ENCODE measurements at regions not wholly inside any gene's neighbourhood (a gene's known extent, or its start where the extent isn't known, plus 50 kb on each side); places are given as distances from the start of the nearest gene placed in this dataset.
"Not testable (repeated sequence)": the region's sequence is repeated elsewhere in the genome, so short reads cannot be mapped to it uniquely, and the experiment has no call there.

DNA sequence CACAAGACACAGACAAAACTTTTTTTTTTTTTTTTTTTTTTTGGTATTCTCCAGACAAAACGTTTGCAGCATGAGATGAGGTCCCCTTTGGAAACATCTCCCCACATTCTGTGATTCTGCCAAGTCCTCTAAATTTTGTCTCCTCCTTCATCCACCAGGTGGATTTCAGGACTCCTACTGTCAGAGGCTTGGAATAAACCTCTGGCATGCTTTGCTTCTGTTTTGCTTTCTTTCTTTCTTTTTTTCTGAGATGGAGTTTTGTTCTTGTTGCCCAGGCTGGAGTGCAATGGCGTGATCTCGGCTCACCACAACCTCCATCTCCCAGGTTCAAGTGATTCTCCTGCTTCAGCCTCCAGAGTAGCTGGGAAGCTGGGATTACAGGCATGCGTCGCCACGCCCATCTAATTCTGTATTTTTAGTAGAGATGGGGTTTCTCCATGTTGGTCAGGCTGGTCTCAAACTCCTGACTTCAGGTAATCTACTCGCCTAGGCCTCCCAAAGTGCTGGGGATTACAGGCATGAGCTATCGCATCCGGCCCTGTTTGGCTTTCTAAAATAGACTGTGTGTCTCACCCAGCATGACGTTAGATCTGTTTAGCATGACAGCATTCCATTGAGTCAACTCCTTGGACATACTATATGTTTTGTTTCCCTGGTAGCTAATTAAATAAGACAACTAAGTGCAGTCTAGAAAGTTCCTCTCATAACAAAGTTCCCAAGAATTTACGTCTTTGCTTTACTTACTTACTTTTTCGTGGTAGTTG lies 142.5 kb downstream of the NPIPA7 start:
- TF ChIP-seq, protein P1, sequence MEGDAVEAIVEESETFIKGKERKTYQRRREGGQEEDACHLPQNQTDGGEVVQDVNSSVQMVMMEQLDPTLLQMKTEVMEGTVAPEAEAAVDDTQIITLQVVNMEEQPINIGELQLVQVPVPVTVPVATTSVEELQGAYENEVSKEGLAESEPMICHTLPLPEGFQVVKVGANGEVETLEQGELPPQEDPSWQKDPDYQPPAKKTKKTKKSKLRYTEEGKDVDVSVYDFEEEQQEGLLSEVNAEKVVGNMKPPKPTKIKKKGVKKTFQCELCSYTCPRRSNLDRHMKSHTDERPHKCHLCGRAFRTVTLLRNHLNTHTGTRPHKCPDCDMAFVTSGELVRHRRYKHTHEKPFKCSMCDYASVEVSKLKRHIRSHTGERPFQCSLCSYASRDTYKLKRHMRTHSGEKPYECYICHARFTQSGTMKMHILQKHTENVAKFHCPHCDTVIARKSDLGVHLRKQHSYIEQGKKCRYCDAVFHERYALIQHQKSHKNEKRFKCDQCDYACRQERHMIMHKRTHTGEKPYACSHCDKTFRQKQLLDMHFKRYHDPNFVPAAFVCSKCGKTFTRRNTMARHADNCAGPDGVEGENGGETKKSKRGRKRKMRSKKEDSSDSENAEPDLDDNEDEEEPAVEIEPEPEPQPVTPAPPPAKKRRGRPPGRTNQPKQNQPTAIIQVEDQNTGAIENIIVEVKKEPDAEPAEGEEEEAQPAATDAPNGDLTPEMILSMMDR (IDR thresholded peaks at IDR 0.05): not testable (repeated sequence)
- TF ChIP-seq ZFX (IDR thresholded peaks at IDR 0.05; ENCODE audit: borderline replicate concordance): not testable (repeated sequence)
